A549 (cell line): ENCODE measurements at regions not wholly inside any gene's neighbourhood (a gene's known extent, or its start where the extent isn't known, plus 50 kb on each side); places are given as distances from the start of the nearest gene placed in this dataset.

Source experiments
- ATAC-seq, 2 experiments: fragments of 200-7000 bp in 1 of 2; fragments of >200 bp in 1 of 2; cut with Nextera tagmentation in 1 of 2; cut with Tn5 transposase in 1 of 2; 3 replicates each; pipeline versions ENCODE4 v1.8.0 to v1.9.1; 2018 to 2020; ENCODE audit warnings: mild to moderate bottlenecking in 1 of 2, moderate library complexity in 1 of 2
- CTCF ChIA-PET: fragments of 300-600 bp; sonication (Branson Sonifier 250); formaldehyde crosslinking; extraction: SDS; loops from one replicate; lab custom pipeline; 2021; ENCODE audit warnings: antibody characterized with exemption, inconsistent platforms; lab: Yijun Ruan, JAX
- POLR2A ChIA-PET: fragments of 350-600 bp; formaldehyde crosslinking; extraction: SDS; loops from one replicate; lab custom pipeline; 2021; ENCODE audit warnings: antibody characterized with exemption, inconsistent platforms; lab: Yijun Ruan, JAX
- DNase-seq, 2 experiments: peaks; one replicate each; pipeline versions ENCODE4 v3.0.0 to v3.0.0-alpha.2; 2011 to 2016; ENCODE audit warnings: low read depth in 1 of 2, low spot score in 1 of 2
- FAIRE-seq: peaks from 2 replicates; lab custom pipeline; 2011; peaks lifted over from hg19 to GRCh38; lab: Jason Lieb, UNC
- H3K27ac ChIP-seq, 2 experiments: fragments of >200 bp; sonication (Bioruptor Twin); formaldehyde crosslinking; 3 replicates each; pipeline ENCODE4 v1.5.1; 2016 to 2017
- H3K4me1 ChIP-seq: fragments of >200 bp; sonication (Bioruptor Twin); formaldehyde crosslinking; 3 replicates; pipeline ENCODE4 v1.6.1; 2016
- H3K4me2 ChIP-seq: fragments of >200 bp; sonication (Bioruptor Twin); formaldehyde crosslinking; 3 replicates; pipeline ENCODE4 v1.6.1; 2016
- H3K4me3 ChIP-seq: fragments of >200 bp; sonication (Bioruptor Twin); formaldehyde crosslinking; 3 replicates; pipeline ENCODE4 v1.5.1; 2016
- H3K9me3 ChIP-seq: fragments of >200 bp; sonication (Bioruptor Twin); formaldehyde crosslinking; 3 replicates; pipeline ENCODE4 v1.6.1; 2016
- BCL3 ChIP-seq: fragments of >200 bp; sonication (Bioruptor Twin); formaldehyde crosslinking; IDR thresholded peaks from 3 replicates; pipeline ENCODE4 v1.6.1; 2016
- BHLHE40 ChIP-seq: IDR thresholded peaks from 2 replicates; pipeline ENCODE4 v1.6.1; 2012; ENCODE audit warnings: low read depth, low read length, inconsistent platforms
- CBX2 ChIP-seq: fragments of 200-600 bp; sonication (generic); IDR thresholded peaks from 2 replicates; pipeline ENCODE4 v1.6.1; 2016; ENCODE audit warnings: low read depth, mild to moderate bottlenecking, borderline replicate concordance
- CBX8 ChIP-seq: fragments of 200-600 bp; sonication (generic); IDR thresholded peaks from 2 replicates; pipeline ENCODE4 v1.6.1; 2016
- CHD2 ChIP-seq: fragments of 150-350 bp; IDR thresholded peaks from 2 replicates; pipeline ENCODE4 v1.6.1; 2014; ENCODE audit warnings: low read length; ENCODE audit not compliant: partially characterized antibody
- CHD4 ChIP-seq: fragments of 200-600 bp; sonication (generic); IDR thresholded peaks from 2 replicates; pipeline ENCODE4 v1.6.1; 2016; ENCODE audit warnings: antibody characterized with exemption, mild to moderate bottlenecking, borderline replicate concordance
- EHF ChIP-seq: fragments of 250-450 bp; sonication (Bioruptor Pico); IDR thresholded peaks from 2 replicates; pipeline ENCODE4 v1.5.0; 2020; ENCODE audit warnings: mild to moderate bottlenecking
- ELK1 ChIP-seq: fragments of 150-350 bp; IDR thresholded peaks from 2 replicates; pipeline ENCODE4 v1.6.1; 2014; ENCODE audit warnings: low read depth, mild to moderate bottlenecking, low read length
- ESRRA ChIP-seq: fragments of 150-350 bp; IDR thresholded peaks from 2 replicates; pipeline ENCODE4 v1.6.1; 2014; ENCODE audit warnings: mild to moderate bottlenecking, low read length, borderline replicate concordance
- HMGXB4 ChIP-seq: fragments of 250-450 bp; sonication (Bioruptor Pico); IDR thresholded peaks from 2 replicates; pipeline ENCODE4 v1.5.0; 2021; ENCODE audit warnings: mild to moderate bottlenecking, moderate library complexity, borderline replicate concordance
- MYC ChIP-seq: IDR thresholded peaks from 2 replicates; pipeline ENCODE4 v1.6.1; 2012; ENCODE audit warnings: mild to moderate bottlenecking, inconsistent platforms, low read length, improper control_type of control experiment, borderline replicate concordance
- PHF8 ChIP-seq: fragments of 200-600 bp; sonication (generic); IDR thresholded peaks from 2 replicates; pipeline ENCODE4 v1.6.1; 2016; ENCODE audit warnings: low read depth, mild to moderate bottlenecking, antibody characterized with exemption, moderate library complexity, borderline replicate concordance
- POLR2AphosphoS2 ChIP-seq: conservative IDR thresholded peaks from 2 replicates; pipeline ENCODE4 v1.6.1; 2012; ENCODE audit warnings: low read length, improper control_type of control experiment, inconsistent platforms
- RFX5 ChIP-seq: fragments of 450-650 bp; IDR thresholded peaks from 2 replicates; pipeline ENCODE4 v1.7.1; 2014; ENCODE audit warnings: antibody characterized with exemption, mild to moderate bottlenecking, moderate library complexity
- RNF2 ChIP-seq: fragments of 200-600 bp; sonication (generic); IDR thresholded peaks from 2 replicates; pipeline ENCODE4 v1.6.1; 2016; ENCODE audit warnings: low read depth, mild to moderate bottlenecking, antibody characterized with exemption, moderate library complexity, borderline replicate concordance
- SMC3 ChIP-seq: fragments of >200 bp; sonication (Bioruptor Twin); formaldehyde crosslinking; IDR thresholded peaks from 3 replicates; pipeline ENCODE4 v1.6.1; 2018; ENCODE audit warnings: inconsistent platforms
- SREBF2 ChIP-seq: fragments of 450-650 bp; IDR thresholded peaks from 2 replicates; pipeline ENCODE4 v1.6.1; 2014; ENCODE audit warnings: mild to moderate bottlenecking, moderate library complexity
- TP53 ChIP-seq: fragments of 250-450 bp; sonication (Bioruptor Pico); IDR thresholded peaks from 2 replicates; pipeline ENCODE4 v1.5.0; 2021; ENCODE audit warnings: mild to moderate bottlenecking, moderate library complexity
- ZNF302 ChIP-seq: fragments of 250-450 bp; sonication (Bioruptor Pico); IDR thresholded peaks from 2 replicates; pipeline ENCODE4 v1.9.0; 2021; ENCODE audit warnings: inconsistent platforms, mild to moderate bottlenecking, moderate library complexity
- ZSCAN20 ChIP-seq: fragments of 250-450 bp; sonication (Bioruptor Pico); IDR thresholded peaks from 2 replicates; pipeline ENCODE4 v1.8.0; 2022; ENCODE audit warnings: mild to moderate bottlenecking, moderate library complexity
- WGBS: methylation state at CpG from one replicate; pipeline ENCODE4 v1.1.6; 2017; ENCODE audit errors: missing lambda C conversion rate; 5-methylcytosine and 5-hydroxymethylcytosine counted together
- TF ChIP-seq, protein P1 (sequence below): fragments of >200 bp; sonication (Bioruptor Twin); formaldehyde crosslinking; IDR thresholded peaks from 3 replicates; pipeline ENCODE4 v1.5.1; 2016
- TF ChIP-seq, protein P2 (sequence below): fragments of 250-450 bp; sonication (Bioruptor Pico); IDR thresholded peaks from 2 replicates; pipeline ENCODE4 v1.5.0; 2020; ENCODE audit warnings: low read depth, mild to moderate bottlenecking, moderate library complexity
- TF ChIP-seq, protein P3 (sequence below): fragments of 450-650 bp; IDR thresholded peaks from 2 replicates; pipeline ENCODE4 v1.6.1; 2014; ENCODE audit warnings: antibody characterized with exemption
- TF ChIP-seq, protein P4 (sequence below): IDR thresholded peaks from 2 replicates; pipeline ENCODE4 v1.6.1; 2012; ENCODE audit warnings: low read depth, borderline replicate concordance

- no peak for TF ChIP-seq HMGXB4
- TF ChIP-seq, protein P1, sequence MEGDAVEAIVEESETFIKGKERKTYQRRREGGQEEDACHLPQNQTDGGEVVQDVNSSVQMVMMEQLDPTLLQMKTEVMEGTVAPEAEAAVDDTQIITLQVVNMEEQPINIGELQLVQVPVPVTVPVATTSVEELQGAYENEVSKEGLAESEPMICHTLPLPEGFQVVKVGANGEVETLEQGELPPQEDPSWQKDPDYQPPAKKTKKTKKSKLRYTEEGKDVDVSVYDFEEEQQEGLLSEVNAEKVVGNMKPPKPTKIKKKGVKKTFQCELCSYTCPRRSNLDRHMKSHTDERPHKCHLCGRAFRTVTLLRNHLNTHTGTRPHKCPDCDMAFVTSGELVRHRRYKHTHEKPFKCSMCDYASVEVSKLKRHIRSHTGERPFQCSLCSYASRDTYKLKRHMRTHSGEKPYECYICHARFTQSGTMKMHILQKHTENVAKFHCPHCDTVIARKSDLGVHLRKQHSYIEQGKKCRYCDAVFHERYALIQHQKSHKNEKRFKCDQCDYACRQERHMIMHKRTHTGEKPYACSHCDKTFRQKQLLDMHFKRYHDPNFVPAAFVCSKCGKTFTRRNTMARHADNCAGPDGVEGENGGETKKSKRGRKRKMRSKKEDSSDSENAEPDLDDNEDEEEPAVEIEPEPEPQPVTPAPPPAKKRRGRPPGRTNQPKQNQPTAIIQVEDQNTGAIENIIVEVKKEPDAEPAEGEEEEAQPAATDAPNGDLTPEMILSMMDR, result no peak
- TF ChIP-seq, all 56 proteins: peak for 0
Observed at GRCh38 chr5:179478624-179479023, 71.7 kb upstream of the RUFY1 start (continued).

GRCh38 chr5:179475208-179475751 is 75.1 kb upstream of the RUFY1 start:
- no peak overlapping the region for H3K4me3 ChIP-seq
- no peak for TF ChIP-seq EHF (CRISPR knock-in tag)
- no peak for TF ChIP-seq ZNF302 (CRISPR knock-in tag)
- TF ChIP-seq, protein P2, sequence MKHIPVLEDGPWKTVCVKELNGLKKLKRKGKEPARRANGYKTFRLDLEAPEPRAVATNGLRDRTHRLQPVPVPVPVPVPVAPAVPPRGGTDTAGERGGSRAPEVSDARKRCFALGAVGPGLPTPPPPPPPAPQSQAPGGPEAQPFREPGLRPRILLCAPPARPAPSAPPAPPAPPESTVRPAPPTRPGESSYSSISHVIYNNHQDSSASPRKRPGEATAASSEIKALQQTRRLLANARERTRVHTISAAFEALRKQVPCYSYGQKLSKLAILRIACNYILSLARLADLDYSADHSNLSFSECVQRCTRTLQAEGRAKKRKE (CRISPR knock-in tag), result no peak
- TF ChIP-seq MYC, result no peak
- TF ChIP-seq CBX8, result no peak
- no peak for TF ChIP-seq BCL3
- no peak for TF ChIP-seq RFX5
- TF ChIP-seq POLR2AphosphoS2, result no peak
- no peak for TF ChIP-seq BHLHE40
- TF ChIP-seq RNF2, result no peak
- TF ChIP-seq CHD4, result no peak
- no peak for TF ChIP-seq CHD2
- no peak for TF ChIP-seq SMC3
- no peaks in the 10 kb centered on the region for H3K4me1 ChIP-seq
- FAIRE-seq (no peak), DNase-seq (no peak), ATAC-seq (no peak)
- ChIA-PET CTCF (no interaction called here), POLR2A (no interaction called here)
- no peak overlapping the region for H3K4me2 ChIP-seq
- peaks cover 4% of the 10 kb centered on the region; the same call in 1 of the 3 replicates for H3K9me3 ChIP-seq
- H3K27ac ChIP-seq, result no peak overlapping the region
- WGBS, result 45% methylated on average over 19 of the region's 19 CpGs

DNA sequence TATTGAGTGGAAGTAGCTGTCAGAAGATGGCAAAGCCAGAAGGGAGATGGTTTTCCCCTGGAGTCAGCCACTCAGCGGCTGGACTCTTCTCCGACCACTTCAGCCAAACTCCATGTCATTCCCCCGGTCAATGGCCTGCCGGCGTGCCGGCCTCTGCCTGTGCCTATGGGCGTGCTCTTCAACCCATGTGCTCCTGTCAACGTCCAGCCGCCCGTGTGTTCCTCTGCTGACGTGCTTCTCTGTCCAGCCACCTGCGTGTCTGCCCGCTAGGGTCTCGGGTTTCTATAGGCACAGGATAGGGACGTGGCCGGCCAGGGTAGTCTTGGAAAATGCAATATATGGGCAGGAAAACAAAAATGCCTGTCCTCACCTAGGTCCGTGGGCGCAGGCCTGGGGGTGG is 77.7 kb upstream of the RUFY1 start:
- ATAC-seq, result no peak
- ChIA-PET CTCF (interaction anchor here (1.4 kb wide), 1 partner anchor 21 kb away, joined by 3 read pairs; no protein-coding TSS in a partner anchor), POLR2A (no interaction called here)
- Histone ChIP-seq H3K4me2 (no peak overlapping the region), H3K27ac (no peak overlapping the region), H3K4me3 (no peak overlapping the region), H3K4me1 (no peaks in the 10 kb centered on the region), H3K9me3 (no peaks in the 10 kb centered on the region; the same call in 1 of the 3 replicates)
- DNase-seq, result no peak
- FAIRE-seq, result no peak
- WGBS, result 38% methylated on average over 18 of the region's 18 CpGs
- TF ChIP-seq ZSCAN20 (CRISPR knock-in tag), result no peak
- TF ChIP-seq PHF8, result no peak
- no peak for TF ChIP-seq CBX2
- TF ChIP-seq TP53 (CRISPR knock-in tag), result no peak
- TF ChIP-seq ESRRA, result no peak
- TF ChIP-seq BHLHE40, result no peak
- no peak for TF ChIP-seq ELK1
- TF ChIP-seq, protein P3, sequence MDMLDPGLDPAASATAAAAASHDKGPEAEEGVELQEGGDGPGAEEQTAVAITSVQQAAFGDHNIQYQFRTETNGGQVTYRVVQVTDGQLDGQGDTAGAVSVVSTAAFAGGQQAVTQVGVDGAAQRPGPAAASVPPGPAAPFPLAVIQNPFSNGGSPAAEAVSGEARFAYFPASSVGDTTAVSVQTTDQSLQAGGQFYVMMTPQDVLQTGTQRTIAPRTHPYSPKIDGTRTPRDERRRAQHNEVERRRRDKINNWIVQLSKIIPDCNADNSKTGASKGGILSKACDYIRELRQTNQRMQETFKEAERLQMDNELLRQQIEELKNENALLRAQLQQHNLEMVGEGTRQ, result no peak
- TF ChIP-seq, protein P4, sequence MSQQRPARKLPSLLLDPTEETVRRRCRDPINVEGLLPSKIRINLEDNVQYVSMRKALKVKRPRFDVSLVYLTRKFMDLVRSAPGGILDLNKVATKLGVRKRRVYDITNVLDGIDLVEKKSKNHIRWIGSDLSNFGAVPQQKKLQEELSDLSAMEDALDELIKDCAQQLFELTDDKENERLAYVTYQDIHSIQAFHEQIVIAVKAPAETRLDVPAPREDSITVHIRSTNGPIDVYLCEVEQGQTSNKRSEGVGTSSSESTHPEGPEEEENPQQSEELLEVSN, result no peak
- TF ChIP-seq, protein P1, result no peak
- TF ChIP-seq CHD4, result no peak
- no peak for TF ChIP-seq SREBF2
